GM18519 (cell line): ENCODE measurements at regions not wholly inside any gene's neighbourhood (a gene's known extent, or its start where the extent isn't known, plus 50 kb on each side); places are given as distances from the start of the nearest gene placed in this dataset.

Experiments
- ATAC-seq: cut with Tn5 transposase; IDR thresholded peaks from one replicate; pipeline ENCODE4 v1.9.1; 2021; ENCODE audit warnings: mild to moderate bottlenecking, moderate library complexity; ENCODE audit not compliant: unreplicated experiment, low FRiP score

- ATAC-seq = no peak
Observed at GRCh38 chr2:121001641-121002040, 266.0 kb downstream of the GLI2 start.

GRCh38 chr2:121002597-121002996, 266.9 kb downstream of the GLI2 start:
- ATAC-seq = no peak

GRCh38 chr2:121003391-121003790, 267.7 kb downstream of the GLI2 start:
- no peak for ATAC-seq

- ATAC-seq = no peak
Observed at GRCh38 chr2:121004359-121004758, 268.7 kb downstream of the GLI2 start.

GRCh38 chr2:121004950-121005349, 269.3 kb downstream of the GLI2 start:
- ATAC-seq = no peak

GRCh38 chr2:121005453-121005852, 269.8 kb downstream of the GLI2 start:
- no peak for ATAC-seq

- ATAC-seq = no peak
Observed at GRCh38 chr2:121006743-121007489, 271.2 kb downstream of the GLI2 start.

GRCh38 chr2:121007490-121007853, 271.8 kb downstream of the GLI2 start:
- no peak for ATAC-seq

GRCh38 chr2:121008975-121009374, 273.3 kb downstream of the GLI2 start:
- ATAC-seq = no peak

- no peak for ATAC-seq
Observed at GRCh38 chr2:121010998-121011397, 274.0 kb downstream of the TFCP2L1 start.

GRCh38 chr2:121014876-121015275, 270.1 kb downstream of the TFCP2L1 start:
- ATAC-seq = no peak

- no peak for ATAC-seq
Observed at GRCh38 chr2:121015971-121016485, 269.0 kb downstream of the TFCP2L1 start.

- no peak for ATAC-seq
Observed at GRCh38 chr2:121017396-121017795, 267.6 kb downstream of the TFCP2L1 start.

GRCh38 chr2:121018136-121019061, 266.6 kb downstream of the TFCP2L1 start:
- ATAC-seq = no peak

GRCh38 chr2:121019071-121019470, 265.9 kb downstream of the TFCP2L1 start:
- no peak for ATAC-seq

- ATAC-seq = no peak
Observed at GRCh38 chr2:121019756-121020155, 265.2 kb downstream of the TFCP2L1 start.

- no peak for ATAC-seq
Observed at GRCh38 chr2:121021685-121022084, 263.3 kb downstream of the TFCP2L1 start.

GRCh38 chr2:121028577-121028976, 256.4 kb downstream of the TFCP2L1 start:
- ATAC-seq = no peak

- no peak for ATAC-seq
Observed at GRCh38 chr2:121030523-121030922, 254.5 kb downstream of the TFCP2L1 start.

- ATAC-seq = no peak
Observed at GRCh38 chr2:121031568-121032340, 253.2 kb downstream of the TFCP2L1 start.
